Activated CD8-positive, alpha-beta memory T cell treated with anti-CD3 and anti-CD28 coated beads, Interleukin-2, amount 50 U/mL, for 24 hours (primary cell): ENCODE measurements at regions not wholly inside any gene's neighbourhood (a gene's known extent, or its start where the extent isn't known, plus 50 kb on each side); places are given as distances from the start of the nearest gene placed in this dataset.
"Not testable (repeated sequence)": the region's sequence is repeated elsewhere in the genome, so short reads cannot be mapped to it uniquely, and the experiment has no call there.

ENCODE experiments used
- DNase-seq: peaks from one replicate; pipeline ENCODE4 v3.0.0-alpha.2; 2020; ENCODE audit errors: extremely low read depth

DNA sequence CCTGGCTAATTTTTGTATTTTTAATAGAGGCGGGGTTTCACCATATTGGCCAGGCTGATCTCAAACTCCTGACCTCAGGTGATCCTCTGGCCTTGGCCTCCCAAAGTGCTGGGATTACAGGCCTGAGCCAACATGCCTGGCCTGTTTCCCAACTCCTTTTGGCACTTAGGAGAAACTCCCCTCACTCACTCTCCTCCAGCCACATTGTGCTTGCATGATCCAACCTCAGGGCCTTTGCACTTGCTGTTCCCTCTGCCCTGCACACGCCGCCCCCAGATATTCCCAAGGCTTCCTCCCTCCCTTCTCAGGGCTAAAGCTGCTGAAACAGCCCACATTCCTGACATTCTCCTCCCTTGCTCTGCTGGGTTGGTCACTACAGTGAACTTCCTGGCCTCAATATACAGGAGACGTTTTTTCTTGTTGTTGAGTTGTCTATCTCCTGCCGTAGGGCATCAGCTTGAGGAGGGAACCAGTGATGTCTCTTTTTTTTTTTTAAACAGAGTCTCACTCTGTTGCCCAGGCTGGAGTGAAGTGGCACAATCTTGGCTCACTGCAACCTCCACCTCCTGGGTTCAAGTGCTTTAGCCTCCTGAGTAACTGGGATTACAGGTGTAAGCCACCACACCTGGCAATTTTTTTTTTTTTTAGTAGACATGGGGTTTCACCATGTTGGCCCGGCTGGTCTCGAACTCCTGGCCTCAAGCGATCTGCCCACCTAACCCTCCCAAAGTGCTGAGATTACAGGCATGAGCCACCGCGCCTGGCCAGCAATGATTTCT is 61.4 kb upstream of the PTPN1 start:
- DNase-seq: not testable (repeated sequence)

DNA sequence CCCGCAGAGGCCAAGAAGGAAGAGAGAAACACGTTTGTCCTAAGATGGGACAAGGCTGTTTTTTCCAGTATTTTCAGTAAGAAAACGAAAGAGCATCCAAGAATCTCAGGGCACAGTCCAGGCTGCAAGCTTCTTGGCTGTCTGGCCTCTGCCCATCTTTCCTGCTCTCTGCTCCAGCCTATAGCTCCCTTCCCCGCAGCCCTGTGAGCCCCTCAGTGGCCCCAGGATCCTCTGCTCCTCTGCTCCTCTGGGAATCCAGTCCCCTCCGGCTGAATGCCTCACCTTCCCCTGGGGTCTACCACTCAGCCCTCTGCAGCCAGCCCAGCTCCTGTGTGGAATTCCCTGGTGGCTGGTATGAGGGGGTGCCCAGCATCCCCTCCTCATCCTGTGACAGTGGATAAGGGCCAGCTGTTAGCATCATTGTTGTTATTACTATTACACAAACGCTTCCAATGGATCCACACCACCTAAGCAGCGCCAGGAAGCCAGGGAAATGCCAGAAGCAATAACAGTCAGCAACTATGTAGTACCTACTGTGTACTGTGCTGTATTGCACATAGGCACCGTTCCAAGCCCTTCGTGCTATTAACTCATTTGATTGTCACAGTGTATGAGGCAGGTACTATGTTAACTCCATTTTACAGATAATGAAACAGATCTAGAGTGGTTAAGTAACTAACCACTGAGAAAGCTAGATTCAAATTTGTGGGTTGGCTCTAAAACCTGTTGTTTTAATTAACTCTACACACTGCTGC is 60.3 kb upstream of the PTPN1 start:
- no peak for DNase-seq

DNA sequence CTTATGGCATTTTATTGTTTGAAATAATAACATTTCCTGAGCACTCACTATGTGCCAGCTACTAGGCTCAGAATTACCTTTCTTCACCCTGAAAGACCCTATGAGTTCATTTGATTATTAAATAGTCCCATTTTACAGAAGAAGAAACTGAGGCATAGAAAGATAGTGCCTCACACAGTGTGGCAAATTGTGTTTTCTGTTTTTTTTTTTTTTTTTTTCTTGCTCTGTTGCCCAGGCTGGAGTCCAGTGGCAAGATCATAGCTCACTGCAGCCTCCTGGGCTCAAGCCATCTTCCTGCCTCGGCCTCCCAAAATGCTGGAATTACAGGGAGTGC is 59.7 kb upstream of the PTPN1 start:
- no peak for DNase-seq

DNA sequence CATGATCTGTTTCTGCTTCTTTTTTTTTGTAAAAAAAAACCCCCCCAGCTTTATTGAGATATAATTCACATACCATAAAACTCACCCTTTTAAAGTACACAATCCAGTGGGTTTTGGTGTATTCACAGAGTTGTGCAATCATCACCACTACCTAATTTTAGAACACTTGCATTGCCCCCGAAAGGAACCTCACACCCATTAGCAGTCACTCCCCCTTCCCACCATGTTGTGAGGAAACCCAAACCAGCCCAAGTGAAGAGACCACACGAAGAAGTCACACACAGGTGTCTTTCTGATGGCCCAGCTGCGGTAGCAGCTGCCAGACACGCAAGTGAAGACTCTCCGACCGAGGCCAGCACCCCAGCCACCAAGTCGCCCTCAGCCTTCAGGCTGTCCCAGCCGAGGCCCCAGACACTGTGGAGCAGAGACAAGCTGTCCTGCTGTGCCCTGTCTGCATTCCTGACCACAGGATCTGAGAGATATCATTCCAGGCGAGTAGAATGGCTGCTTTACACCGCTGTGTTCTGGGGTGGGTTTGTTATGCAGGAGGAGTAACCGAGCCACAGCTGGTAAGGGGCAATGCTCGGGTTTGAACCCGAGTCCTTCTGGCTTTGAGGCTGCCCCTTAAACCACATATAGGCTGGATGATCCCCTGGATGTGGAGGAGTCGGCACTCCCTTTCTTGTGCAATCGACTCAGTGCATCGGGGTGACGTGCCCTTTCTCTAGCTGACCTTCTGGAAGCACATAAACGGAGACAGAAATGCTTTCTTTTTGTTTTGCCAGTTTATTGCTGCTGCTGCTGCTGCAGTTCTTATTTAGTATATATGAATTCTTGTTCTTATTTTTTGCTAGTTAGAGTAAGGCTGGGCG is 59.1 kb upstream of the PTPN1 start:
- DNase-seq: no peak

DNA sequence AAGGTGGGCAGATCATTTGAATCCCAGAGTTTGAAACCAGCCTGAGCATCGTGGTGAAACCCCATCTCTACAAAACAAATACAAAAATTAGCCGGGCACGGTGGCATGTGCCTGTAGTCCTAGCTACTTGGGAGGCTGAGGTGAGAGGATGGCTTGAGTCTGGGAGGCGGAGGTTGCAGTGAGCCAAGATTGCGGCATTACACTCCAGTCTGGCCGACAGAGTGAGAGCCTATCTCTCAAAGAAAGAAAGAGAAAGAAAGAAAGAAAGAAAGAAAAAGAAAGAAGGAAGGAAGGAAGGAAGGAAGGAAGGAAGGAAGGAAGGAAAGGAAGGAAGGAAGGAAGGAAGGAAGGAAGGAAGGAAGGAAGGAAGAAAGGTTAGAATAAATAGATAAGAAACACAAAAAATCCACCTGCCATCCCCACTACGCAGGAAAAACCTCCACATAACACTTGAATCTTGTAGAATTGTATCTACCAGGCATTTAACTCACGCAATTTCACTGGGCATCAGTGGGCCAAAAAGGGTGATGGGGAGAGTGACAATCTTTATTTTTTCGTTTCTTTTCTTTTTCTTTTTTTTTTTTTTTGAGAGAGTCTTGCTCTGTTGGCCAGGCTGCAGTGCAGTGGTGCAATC is 58.3 kb upstream of the PTPN1 start:
- DNase-seq: not testable (repeated sequence)

DNA sequence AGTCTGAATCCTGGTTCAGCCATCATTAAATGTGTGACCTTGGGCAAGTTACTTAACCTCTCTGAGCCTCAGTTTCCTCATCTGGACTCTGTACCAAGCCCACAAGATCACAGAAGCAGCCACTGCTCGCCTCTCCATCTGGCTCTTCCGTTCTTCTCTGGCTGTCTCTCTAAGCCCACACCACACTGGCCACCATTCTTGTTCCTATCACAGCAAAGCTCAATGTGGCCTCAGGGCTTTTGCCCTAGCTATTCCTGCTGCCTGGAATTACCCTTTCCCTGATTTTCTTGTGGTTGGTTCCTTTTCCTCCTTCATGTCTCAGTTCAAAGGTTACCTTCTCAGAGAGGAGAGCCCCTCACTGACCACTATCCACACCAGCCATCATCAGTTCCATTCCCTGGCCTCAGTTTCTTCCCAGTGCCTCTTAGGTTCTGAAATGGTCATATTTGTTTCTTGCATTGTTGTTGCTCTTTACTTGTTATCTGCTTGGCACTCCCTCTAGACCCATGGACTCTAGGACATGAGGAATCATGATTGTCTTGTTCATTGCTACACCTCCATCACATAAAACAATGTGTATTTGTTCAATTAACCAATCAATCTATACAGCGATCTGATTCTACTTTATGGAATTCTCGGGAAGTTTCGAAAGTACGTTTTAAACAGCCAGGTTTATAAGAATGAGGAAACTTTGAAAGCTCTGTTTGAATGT is 56.5 kb upstream of the PTPN1 start:
- no peak for DNase-seq

DNA sequence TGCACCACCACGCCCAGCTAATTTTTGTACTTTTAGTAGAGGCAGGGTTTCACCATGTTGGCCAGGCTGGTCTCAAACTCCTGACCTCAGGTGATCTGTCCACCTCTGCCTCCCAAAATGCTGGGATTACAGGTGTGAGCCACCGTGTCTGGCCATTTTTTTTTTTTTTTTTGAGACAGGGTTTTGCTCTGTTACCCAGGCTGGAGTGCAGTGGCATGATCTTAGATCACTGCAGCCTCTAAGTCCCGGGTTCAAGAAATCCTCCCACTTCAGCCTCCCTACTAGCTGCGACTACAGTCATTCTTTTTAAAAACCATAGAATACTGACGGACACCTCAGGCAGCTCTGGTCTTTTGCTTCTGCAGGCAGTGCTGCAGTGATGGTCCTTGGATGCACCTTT is 54.9 kb upstream of the PTPN1 start:
- DNase-seq: not testable (repeated sequence)

DNA sequence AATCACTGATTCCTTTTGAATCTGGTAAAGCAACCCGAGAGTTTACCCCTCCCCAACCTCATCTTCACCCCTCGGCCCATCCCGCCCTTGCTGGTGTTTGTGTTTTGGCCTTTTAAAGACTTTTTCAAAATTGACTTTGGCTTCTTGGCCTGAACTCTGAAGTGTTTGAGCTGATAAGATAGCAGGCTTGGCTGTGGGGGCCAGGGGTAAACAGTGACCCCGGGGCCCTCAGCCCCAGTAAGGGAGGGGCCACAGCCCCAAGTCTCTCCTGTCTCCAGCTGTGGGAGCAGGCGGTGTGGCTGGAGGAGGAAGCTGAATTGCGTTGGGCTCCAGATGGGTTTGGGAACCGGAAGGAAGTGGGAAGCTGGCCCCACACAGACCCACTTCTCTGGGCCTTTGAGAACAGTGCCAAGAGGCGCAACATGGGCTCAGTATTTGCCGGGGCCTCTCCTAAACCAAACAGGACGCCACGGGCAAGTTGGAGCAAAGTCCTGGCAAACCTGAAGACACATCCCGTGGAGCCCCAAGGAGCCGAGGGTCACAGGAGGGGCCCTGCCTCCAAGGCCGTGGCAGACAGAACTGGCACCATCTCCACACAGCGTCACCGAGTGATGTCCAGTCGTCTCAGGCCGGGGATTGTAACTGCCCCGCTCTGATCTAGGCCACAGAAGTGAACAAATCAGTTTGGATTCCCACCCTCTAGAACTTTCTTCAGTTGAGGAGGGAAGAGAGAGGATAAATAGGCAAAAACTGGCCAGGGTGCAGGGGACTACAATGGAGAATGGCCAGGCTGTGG is 54.3 kb upstream of the PTPN1 start:
- DNase-seq: no peak

DNA sequence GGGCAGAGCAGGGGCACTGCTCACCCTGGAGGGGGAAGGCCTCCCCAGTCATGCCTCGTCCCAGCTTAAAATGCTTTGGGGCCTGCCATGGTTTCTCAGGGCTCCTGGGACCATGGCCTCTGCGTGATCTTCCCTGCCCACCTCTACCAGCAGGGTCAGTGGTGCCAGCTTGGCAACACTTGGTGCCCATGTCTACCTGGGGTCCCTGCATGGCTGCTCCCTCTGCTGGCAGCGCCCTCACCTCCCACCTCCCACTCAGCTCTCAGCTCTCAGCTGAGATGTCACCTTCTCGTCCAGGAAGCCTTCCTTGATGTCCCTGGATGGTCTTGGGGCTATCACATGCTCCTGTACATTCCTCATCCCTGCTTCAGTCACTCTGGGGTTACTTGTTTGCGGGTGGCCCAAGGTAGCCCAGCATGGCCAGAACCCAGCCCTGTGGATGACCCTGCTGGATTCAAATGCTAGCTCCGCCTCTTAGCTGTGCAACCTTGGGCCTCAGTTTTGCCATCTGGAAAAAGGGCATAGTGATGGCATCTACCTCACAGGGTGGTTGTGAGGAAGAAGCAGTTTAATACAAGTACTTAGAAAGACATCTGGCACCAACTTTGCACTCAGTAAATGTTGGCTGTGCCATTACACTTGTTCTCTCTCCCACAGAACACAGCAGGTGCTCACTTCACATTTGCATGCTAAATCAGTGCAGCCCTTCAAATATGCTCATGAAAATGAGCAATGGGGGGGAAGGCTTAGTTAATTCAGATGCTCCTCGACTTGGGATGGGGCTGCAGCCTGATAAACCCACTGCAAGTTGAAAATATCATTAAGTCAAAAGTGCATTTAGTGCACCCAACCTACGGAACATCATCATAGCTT is 53.5 kb upstream of the PTPN1 start:
- DNase-seq: no peak

DNA sequence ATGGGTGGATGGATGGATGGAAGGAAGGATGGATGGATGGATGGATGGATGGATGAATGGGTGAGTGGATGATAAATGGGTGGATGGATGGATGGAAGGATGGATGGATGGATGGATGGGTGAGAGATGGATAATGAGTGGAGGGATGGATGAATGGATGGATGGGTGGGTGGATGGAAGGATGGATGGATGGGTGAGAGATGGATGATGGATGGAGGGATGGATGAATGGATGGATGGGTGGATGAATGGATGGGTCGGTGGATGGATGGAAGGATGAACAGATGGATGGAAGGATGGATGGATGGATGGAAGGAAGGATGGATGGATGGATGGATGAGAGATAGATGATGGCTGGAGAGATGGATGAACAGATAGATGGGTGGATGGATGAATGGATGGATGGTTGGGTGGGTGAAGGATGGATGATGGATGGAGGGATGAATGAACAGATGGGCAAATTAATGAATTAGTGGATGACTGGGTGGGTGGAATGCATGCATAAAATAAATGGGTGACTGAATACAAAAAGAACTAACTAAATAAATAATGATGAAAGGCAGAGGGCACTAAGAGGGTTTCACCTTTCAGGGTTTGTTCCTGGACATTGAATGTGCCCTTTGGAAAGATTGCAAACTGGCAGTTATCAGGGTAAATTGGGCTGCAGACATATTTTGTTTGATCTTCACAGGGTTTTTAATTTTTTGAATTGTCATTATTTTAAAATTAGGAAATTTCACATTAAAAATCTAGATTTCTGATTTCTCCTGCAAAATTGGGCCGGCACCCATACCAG is 50.9 kb upstream of the PTPN1 start:
- DNase-seq: no peak

DNA sequence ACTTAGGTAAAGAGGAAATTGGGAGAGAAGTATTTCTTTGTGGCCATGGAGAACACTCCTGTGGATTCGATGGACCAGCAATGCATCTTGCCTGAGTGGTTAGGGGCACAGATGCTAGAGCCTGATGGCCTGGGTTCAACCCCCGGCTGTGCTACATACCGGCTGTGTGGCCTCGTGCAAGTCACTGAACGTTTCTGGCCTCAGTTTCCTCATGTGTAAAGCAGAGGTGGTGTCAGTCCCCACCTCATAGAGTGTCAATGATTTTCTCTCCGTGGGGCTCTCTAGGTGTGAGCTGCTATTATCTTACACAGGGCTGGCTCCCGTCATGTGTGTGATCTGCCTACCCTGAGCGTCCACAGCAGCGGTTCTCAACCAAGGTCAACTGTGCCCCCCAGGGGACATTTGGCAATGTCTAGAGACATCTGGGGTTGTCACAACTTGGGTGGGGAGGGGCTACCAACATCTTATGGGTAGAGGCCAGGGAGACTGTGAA is 50.0 kb upstream of the PTPN1 start:
- DNase-seq: no peak
